Stimulated activated CD4-positive, alpha-beta T cell treated with anti-CD3 and anti-CD28 coated beads, Interleukin-15, amount 100 ng/mL, for 48 hours (primary cell): ENCODE measurements at regions not wholly inside any gene's neighbourhood (a gene's known extent, or its start where the extent isn't known, plus 50 kb on each side); places are given as distances from the start of the nearest gene placed in this dataset.

Experiments used
- DNase-seq, 2 donors: peaks; one replicate each; pipeline ENCODE4 v3.0.0-alpha.2; 2020; ENCODE audit warnings: low read depth in 2 of 2

- DNase-seq: no peak
These were observed 240.2 kb downstream of the ANAPC1 start for GRCh38 chr2:111643759-111644158.

- DNase-seq: no peak
These were observed 236.6 kb downstream of the ANAPC1 start for GRCh38 chr2:111647359-111647758.

GRCh38 chr2:111652038-111652437 lies 232.0 kb downstream of the ANAPC1 start:
- DNase-seq: no peak

DNA sequence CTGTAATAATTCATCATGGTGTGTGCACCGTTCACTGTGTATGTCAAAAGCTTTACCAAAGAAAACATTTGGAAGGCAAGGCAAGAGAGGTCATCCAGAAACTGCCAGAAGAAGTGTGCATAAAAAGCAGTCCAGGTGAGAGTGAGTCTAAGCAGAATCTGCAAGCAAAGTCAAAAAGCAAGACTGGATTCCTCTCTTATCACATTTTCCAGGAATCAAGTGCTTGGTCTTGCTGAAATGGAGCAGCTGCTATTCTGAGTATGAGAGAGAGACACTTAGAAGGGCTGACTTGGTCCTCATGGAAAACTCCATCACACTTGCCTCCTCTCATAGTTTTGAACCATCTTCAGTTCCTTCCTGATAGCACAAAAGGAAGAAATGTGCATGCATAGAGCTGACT lies 231.3 kb downstream of the ANAPC1 start:
- DNase-seq: no peak

DNA sequence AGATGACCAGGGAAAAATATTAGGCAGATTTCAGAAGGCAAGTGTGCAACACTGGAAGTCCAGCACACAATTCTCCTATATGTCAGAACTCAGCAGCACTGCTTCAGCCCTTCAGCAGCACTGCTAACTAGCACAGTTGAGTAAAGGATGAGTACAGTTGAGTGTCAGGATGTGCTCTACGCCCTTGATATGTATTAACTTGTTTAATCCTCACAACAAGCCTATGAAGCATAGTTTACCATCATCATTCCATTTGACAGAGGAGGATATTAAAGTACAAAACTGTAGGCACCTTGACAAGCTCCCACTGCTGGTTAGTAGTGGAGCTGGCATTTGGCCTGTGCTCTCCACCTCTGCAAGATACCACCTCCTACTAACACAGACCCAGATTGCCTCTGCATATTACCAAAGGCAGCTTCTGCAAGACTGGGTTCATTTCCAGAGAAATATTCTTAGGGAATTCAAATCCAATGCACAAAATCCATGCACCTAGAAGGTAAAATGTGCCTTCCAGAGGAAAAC lies 230.8 kb downstream of the ANAPC1 start:
- no peak for DNase-seq

DNA sequence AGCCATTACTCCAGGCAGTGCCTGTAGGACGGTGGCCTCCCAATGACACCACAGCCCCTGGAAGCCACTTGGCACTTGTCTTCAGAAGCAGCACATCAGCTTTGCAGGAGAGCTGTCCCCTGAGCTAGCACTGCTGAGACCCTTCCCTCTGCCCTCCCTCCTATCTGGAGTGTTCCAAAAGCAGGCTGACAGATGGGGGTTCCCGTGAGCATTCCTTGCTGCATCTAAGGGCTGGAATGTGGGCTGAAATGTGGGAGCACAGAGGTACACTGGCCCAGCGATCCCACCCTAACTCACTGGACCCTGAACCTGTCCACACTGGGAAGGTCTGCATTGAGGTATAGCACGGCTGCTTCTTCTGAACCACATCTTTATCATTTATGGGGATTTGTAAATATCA lies 230.1 kb downstream of the ANAPC1 start:
- no peak for DNase-seq

GRCh38 chr2:111654829-111655228 lies 229.2 kb downstream of the ANAPC1 start:
- DNase-seq: no peak

- no peak for DNase-seq
These were observed 227.6 kb downstream of the ANAPC1 start for GRCh38 chr2:111656436-111656835.

GRCh38 chr2:111656894-111657293 lies 227.1 kb downstream of the ANAPC1 start:
- no peak for DNase-seq

- DNase-seq: no peak
These were observed 226.5 kb downstream of the ANAPC1 start for GRCh38 chr2:111657351-111657975.

GRCh38 chr2:111659361-111660333 lies 224.3 kb downstream of the ANAPC1 start:
- no peak for DNase-seq

DNA sequence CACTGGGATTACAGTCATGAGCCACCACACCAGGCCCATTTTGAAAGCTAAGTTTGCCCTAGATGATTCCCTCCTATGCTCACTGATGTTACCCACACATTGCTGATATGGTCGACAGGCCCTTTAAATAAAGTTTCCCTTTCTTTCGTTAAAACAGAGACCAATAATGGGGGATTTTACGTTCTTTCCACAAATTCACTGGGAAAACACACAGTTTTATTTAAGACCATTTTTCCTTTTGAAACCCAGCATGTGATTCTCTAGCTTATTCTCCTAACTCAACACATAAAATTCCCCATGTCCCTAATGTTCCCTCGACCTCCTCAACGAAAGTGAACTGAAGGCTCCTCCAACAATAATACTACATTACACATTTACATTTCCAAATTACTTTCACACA lies 223.2 kb downstream of the ANAPC1 start:
- DNase-seq: no peak

- DNase-seq: no peak
These were observed 222.6 kb downstream of the ANAPC1 start for GRCh38 chr2:111661286-111661940.

DNA sequence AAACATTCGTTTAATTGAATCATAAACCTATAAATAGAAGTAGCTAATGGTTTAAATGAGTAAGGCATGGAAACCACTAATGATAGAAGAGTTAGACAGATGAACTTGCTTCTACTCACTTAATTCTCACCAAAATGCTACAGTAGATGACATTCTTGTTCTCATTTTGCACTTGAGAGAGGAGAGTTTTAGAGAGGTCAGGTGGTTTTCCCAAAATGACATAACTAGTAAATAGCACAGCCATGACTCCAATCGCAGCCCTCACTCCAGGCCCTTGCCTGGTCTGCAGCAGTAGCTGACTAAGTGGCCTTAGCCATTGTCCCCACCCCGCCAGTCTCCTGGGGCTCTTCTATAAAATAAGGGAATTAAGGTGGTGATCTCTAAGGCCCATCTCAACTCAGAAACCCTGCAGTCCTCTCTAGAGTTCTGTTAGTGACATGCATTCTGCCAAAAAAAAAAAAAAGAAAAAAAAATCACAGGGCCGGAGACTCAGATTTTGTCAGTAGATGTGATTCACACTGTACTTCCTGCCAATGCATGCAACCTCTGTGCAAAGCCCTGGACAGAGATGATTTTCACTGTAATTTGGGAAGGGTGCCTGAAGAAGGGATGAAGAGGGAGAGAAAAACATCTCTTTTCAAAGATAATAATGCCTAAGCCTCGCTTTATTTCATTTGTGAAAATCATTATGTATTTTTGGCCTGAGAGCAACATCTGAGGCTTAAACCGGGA lies 221.8 kb downstream of the ANAPC1 start:
- no peak for DNase-seq

- peak; percentile 33 to 35 for DNase-seq
These were observed 221.1 kb downstream of the ANAPC1 start for GRCh38 chr2:111662771-111663470.

- DNase-seq: no peak
These were observed 220.3 kb downstream of the ANAPC1 start for GRCh38 chr2:111663471-111664274.

GRCh38 chr2:111664275-111664850 lies 219.6 kb downstream of the ANAPC1 start:
- no peak for DNase-seq

DNA sequence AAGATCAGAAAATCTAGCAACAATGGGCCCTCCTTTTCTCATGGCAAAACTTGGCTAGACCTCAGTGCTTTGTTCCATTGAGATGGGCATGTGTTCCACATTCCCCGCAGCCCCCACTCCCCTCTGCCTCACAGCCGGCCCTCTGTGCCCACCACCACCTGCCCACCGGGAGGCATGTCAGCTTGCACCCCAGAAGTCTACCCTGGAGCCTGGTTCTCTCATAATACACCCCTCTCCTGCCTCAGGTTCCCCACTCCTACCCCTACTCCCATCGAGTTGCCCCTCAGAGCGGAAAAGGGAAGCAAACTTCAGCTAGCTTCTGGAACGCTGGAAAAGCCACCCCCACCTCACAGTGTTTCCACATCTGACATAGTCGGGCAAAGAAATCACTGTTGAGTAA lies 219.0 kb downstream of the ANAPC1 start:
- no peak for DNase-seq

DNA sequence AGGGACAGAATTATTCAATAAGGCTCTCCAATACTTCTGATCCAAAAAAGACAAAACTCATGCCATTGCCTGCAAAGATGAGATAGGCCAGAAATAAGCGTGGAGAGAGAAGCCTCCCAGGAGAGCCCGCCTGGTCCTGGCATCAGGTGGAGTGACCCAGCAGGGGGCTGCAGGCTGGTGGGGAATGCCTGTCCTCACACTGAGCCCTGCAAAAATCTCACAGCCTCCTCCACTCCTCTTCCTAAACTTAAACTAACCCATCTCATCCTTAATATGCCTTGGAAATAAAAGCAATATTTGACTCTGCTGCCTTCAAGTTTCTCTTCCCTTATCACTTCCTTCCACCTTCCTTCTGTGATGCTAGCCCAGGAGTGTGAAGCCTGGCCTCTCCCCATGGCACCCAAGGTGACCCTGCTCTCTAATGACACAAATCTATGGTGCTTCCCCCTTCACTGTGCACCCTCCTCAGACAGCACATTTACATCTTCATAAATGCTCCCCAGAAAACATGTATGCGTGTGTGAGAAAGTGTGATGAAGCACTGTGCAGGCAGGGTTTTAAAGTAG lies 218.4 kb downstream of the ANAPC1 start:
- DNase-seq: no peak
